Panc1 (cell line): ENCODE measurements at regions not wholly inside any gene's neighbourhood (a gene's known extent, or its start where the extent isn't known, plus 50 kb on each side); places are given as distances from the start of the nearest gene placed in this dataset.

Experiments used
- CTCF ChIP-seq: fragments of 450-650 bp; IDR thresholded peaks from 2 replicates; pipeline ENCODE4 v1.5.1; 2017; ENCODE audit warnings: mild to moderate bottlenecking
- REST ChIP-seq, 2 experiments: IDR thresholded peaks; 2 replicates each; pipeline ENCODE4 v1.6.1; 2011 to 2012; ENCODE audit warnings: low read depth in 2 of 2, control low read depth in 1 of 2, low read length in 1 of 2, mild to moderate bottlenecking in 1 of 2, moderate library complexity in 1 of 2; ENCODE audit not compliant: insufficient read depth in 1 of 2
- SIN3A ChIP-seq: IDR thresholded peaks from 2 replicates; pipeline ENCODE4 v1.6.1; 2012; ENCODE audit warnings: low read depth, mild to moderate bottlenecking, low read length, moderate library complexity, borderline replicate concordance; ENCODE audit not compliant: insufficient read depth

GRCh38 chr19:28961772-28962500 is 251.0 kb downstream of the UQCRFS1 start:
- TF ChIP-seq CTCF: no peak
- TF ChIP-seq SIN3A: no peak
- no peak for TF ChIP-seq REST (IDR thresholded peaks at IDR 0.05; ENCODE audit: insufficient read depth in 1 of 2, low read depth in 2 of 2, low read length in 1 of 2)
